MM.1S (cell line): ENCODE measurements at regions not wholly inside any gene's neighbourhood (a gene's known extent, or its start where the extent isn't known, plus 50 kb on each side); places are given as distances from the start of the nearest gene placed in this dataset.

ENCODE experiments used
- EZH2 ChIP-seq: fragments of 300-600 bp; sonication (generic); optimal IDR thresholded peaks from 2 replicates; pipeline ENCODE3; 2017; ENCODE audit warnings: low read depth, mild to moderate bottlenecking, antibody characterized with exemption, low read length, mixed read lengths
- EZH2phosphoT487 ChIP-seq: fragments of 300-600 bp; sonication (generic); IDR thresholded peaks from 2 replicates; pipeline ENCODE4 v1.6.1; 2018; ENCODE audit warnings: antibody characterized with exemption, low read length
- TF ChIP-seq, protein P1 (sequence below): fragments of 300-600 bp; sonication (generic); IDR thresholded peaks from 2 replicates; pipeline ENCODE4 v1.5.1; 2016; ENCODE audit warnings: antibody characterized with exemption, low read length, mixed read lengths

DNA sequence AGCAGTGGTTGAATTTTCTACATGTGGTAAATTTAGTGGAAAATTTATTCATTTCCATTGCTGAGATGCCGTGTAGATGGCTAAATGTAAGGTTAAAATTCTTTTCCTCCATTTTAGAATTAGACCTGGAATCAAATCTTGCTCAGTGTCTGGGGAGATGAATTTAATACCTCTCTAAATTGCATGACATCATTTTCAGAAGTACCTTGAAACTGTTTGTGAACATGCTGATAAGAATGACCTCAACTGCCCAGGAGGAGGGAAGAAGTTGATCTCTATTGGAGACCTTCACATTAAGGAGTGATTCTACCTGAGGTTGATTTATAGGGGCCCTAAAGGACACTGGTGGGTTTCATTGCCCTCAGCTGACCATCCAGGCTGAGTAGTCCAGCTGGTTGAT lies 116.7 kb upstream of the EGFLAM start:
- no peak for TF ChIP-seq EZH2phosphoT487
- TF ChIP-seq, protein P1, sequence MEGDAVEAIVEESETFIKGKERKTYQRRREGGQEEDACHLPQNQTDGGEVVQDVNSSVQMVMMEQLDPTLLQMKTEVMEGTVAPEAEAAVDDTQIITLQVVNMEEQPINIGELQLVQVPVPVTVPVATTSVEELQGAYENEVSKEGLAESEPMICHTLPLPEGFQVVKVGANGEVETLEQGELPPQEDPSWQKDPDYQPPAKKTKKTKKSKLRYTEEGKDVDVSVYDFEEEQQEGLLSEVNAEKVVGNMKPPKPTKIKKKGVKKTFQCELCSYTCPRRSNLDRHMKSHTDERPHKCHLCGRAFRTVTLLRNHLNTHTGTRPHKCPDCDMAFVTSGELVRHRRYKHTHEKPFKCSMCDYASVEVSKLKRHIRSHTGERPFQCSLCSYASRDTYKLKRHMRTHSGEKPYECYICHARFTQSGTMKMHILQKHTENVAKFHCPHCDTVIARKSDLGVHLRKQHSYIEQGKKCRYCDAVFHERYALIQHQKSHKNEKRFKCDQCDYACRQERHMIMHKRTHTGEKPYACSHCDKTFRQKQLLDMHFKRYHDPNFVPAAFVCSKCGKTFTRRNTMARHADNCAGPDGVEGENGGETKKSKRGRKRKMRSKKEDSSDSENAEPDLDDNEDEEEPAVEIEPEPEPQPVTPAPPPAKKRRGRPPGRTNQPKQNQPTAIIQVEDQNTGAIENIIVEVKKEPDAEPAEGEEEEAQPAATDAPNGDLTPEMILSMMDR: no peak
- no peak for TF ChIP-seq EZH2
